ENCODE measurements at regions not wholly inside any gene's neighbourhood (a gene's known extent, or its start where the extent isn't known, plus 50 kb on each side); places are given as distances from the start of the nearest gene placed in this dataset.

DNA sequence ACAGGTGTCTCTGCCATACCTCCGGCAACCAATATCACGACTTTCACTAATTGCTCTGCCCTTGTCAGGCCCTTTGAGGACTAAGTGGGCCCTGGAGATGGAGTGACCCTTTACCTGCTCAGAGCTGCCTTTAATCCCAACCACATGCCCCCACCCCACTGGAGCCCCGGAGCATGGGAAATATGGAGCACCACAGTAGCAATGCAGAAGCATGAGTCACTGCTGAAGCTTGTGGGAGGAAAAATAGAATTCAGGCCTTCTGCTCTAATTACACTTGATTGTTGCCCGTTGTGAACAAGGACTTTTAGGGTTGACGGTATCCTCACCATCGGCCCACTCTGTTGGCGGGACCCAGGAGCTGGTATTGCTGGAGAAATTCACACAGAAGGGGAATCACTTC is 52.5 kb upstream of the FRMD4A start:
- DNase-seq (ENCODE audit: low spot score) = no peak
- H3K27me3 ChIP-seq (ENCODE audit: control insufficient read depth in 4 of 4, insufficient read depth in 4 of 4, low read length in 3 of 4) = peaks cover 0 to 2% (median 0%) of the 10 kb centered on the region in 4 donors
- H3K9me3 ChIP-seq (ENCODE audit: control insufficient read depth in 4 of 4, low read length in 3 of 4) = no peaks in the 10 kb centered on the region
- no peak for TF ChIP-seq MAX (IDR thresholded peaks at IDR 0.05)
- no peak overlapping the region for H3K4me3 ChIP-seq (ENCODE audit: low read depth in 1 of 3, low read length in 3 of 3)
- H3K9ac ChIP-seq (ENCODE audit: low read depth in 1 of 2, low read length in 2 of 2) = no peak overlapping the region
- H3K27ac ChIP-seq (ENCODE audit: low read depth in 1 of 2, low read length in 2 of 2) = no peak overlapping the region
- H3K4me1 ChIP-seq (ENCODE audit: control insufficient read depth in 4 of 4, insufficient read depth in 4 of 4, low read length in 3 of 4) = no peaks in the 10 kb centered on the region
- WGBS = 89% methylated on average over 7 of the region's 7 CpGs
- H3K36me3 ChIP-seq (ENCODE audit: control insufficient read depth in 4 of 4, insufficient read depth in 3 of 4, low read depth in 1 of 4, low read length in 3 of 4) = no peaks in the 10 kb centered on the region

GRCh38 chr10:14382531-14382930 is 51.8 kb upstream of the FRMD4A start:
- no peak overlapping the region for H3K4me3 ChIP-seq (ENCODE audit: low read depth in 1 of 3, low read length in 3 of 3)
- H3K9ac ChIP-seq (ENCODE audit: low read depth in 1 of 2, low read length in 2 of 2) = no peak overlapping the region
- TF ChIP-seq HNF4G (IDR thresholded peaks at IDR 0.05) (no peak), RAD21 (IDR thresholded peaks at IDR 0.05) (no peak), JUND (IDR thresholded peaks at IDR 0.05) (no peak), MAX (IDR thresholded peaks at IDR 0.05) (no peak), FOXA1 (IDR thresholded peaks at IDR 0.05) (no peak), ZBTB33 (IDR thresholded peaks at IDR 0.05) (no peak), FOXA2 (IDR thresholded peaks at IDR 0.05) (no peak), HNF4A (conservative IDR thresholded peaks at IDR 0.05) (no peak), EGR1 (IDR thresholded peaks at IDR 0.05; ENCODE audit: low read depth in 2 of 2) (no peak)
- TF ChIP-seq, protein P1, sequence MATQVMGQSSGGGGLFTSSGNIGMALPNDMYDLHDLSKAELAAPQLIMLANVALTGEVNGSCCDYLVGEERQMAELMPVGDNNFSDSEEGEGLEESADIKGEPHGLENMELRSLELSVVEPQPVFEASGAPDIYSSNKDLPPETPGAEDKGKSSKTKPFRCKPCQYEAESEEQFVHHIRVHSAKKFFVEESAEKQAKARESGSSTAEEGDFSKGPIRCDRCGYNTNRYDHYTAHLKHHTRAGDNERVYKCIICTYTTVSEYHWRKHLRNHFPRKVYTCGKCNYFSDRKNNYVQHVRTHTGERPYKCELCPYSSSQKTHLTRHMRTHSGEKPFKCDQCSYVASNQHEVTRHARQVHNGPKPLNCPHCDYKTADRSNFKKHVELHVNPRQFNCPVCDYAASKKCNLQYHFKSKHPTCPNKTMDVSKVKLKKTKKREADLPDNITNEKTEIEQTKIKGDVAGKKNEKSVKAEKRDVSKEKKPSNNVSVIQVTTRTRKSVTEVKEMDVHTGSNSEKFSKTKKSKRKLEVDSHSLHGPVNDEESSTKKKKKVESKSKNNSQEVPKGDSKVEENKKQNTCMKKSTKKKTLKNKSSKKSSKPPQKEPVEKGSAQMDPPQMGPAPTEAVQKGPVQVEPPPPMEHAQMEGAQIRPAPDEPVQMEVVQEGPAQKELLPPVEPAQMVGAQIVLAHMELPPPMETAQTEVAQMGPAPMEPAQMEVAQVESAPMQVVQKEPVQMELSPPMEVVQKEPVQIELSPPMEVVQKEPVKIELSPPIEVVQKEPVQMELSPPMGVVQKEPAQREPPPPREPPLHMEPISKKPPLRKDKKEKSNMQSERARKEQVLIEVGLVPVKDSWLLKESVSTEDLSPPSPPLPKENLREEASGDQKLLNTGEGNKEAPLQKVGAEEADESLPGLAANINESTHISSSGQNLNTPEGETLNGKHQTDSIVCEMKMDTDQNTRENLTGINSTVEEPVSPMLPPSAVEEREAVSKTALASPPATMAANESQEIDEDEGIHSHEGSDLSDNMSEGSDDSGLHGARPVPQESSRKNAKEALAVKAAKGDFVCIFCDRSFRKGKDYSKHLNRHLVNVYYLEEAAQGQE (IDR thresholded peaks at IDR 0.05) = no peak
- H3K4me1 ChIP-seq (ENCODE audit: control insufficient read depth in 4 of 4, insufficient read depth in 4 of 4, low read length in 3 of 4) = no peaks in the 10 kb centered on the region
- 87% methylated on average over 2 of the region's 2 CpGs for WGBS
- H3K36me3 ChIP-seq (ENCODE audit: control insufficient read depth in 4 of 4, insufficient read depth in 3 of 4, low read depth in 1 of 4, low read length in 3 of 4) = no peaks in the 10 kb centered on the region
- no peaks in the 10 kb centered on the region for H3K9me3 ChIP-seq (ENCODE audit: control insufficient read depth in 4 of 4, low read length in 3 of 4)
- H3K27me3 ChIP-seq (ENCODE audit: control insufficient read depth in 4 of 4, insufficient read depth in 4 of 4, low read length in 3 of 4) = peaks cover 0 to 2% (median 0%) of the 10 kb centered on the region in 4 donors
- no peak for DNase-seq (ENCODE audit: low spot score)
- H3K27ac ChIP-seq (ENCODE audit: low read depth in 1 of 2, low read length in 2 of 2) = no peak overlapping the region

DNA sequence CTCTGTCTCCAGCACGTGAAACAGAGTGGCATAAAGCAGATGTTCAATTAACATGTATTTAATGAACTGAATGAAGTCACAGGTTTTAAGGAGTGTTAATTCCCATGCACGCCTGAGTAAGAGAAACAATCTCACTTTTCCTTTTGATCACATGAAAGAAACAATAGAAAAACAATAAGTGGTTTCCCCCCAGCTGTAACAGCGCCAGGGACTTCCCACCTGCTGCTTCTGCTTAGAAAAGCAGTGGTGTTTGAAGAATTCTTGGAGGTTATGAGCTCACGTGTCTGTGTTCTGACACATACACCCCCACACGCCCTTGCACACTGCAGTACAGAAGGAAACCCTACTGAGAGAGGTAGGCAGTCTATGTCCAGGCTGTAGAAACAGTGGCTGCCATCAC is 51.3 kb upstream of the FRMD4A start:
- no peak overlapping the region for H3K4me3 ChIP-seq (ENCODE audit: low read depth in 1 of 3, low read length in 3 of 3)
- H3K9me3 ChIP-seq (ENCODE audit: control insufficient read depth in 4 of 4, low read length in 3 of 4) = no peaks in the 10 kb centered on the region
- H3K27me3 ChIP-seq (ENCODE audit: control insufficient read depth in 4 of 4, insufficient read depth in 4 of 4, low read length in 3 of 4) = peaks cover 0 to 2% (median 0%) of the 10 kb centered on the region in 4 donors
- DNase-seq (ENCODE audit: low spot score) = no peak
- WGBS = 70% methylated on average over 5 of the region's 5 CpGs
- no peak overlapping the region for H3K9ac ChIP-seq (ENCODE audit: low read depth in 1 of 2, low read length in 2 of 2)
- no peak overlapping the region for H3K27ac ChIP-seq (ENCODE audit: low read depth in 1 of 2, low read length in 2 of 2)
- no peaks in the 10 kb centered on the region for H3K36me3 ChIP-seq (ENCODE audit: control insufficient read depth in 4 of 4, insufficient read depth in 3 of 4, low read depth in 1 of 4, low read length in 3 of 4)
- H3K4me1 ChIP-seq (ENCODE audit: control insufficient read depth in 4 of 4, insufficient read depth in 4 of 4, low read length in 3 of 4) = no peaks in the 10 kb centered on the region
- no peak for TF ChIP-seq YY1 (IDR thresholded peaks at IDR 0.05)
- no peak for TF ChIP-seq JUND (IDR thresholded peaks at IDR 0.05)
- TF ChIP-seq HNF4G (IDR thresholded peaks at IDR 0.05) = no peak
- no peak for TF ChIP-seq RAD21 (IDR thresholded peaks at IDR 0.05)
- TF ChIP-seq FOXA1 (IDR thresholded peaks at IDR 0.05) = no peak
- no peak for TF ChIP-seq RXRA (IDR thresholded peaks at IDR 0.05)
- TF ChIP-seq GABPA (IDR thresholded peaks at IDR 0.05 in 1 of 2, conservative IDR thresholded peaks at IDR 0.05 in 1 of 2) = no peak
- TF ChIP-seq MAX (IDR thresholded peaks at IDR 0.05) = no peak
- TF ChIP-seq, protein P1 (IDR thresholded peaks at IDR 0.05) = no peak
- TF ChIP-seq, protein P2, sequence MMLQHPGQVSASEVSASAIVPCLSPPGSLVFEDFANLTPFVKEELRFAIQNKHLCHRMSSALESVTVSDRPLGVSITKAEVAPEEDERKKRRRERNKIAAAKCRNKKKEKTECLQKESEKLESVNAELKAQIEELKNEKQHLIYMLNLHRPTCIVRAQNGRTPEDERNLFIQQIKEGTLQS (IDR thresholded peaks at IDR 0.05) = no peak
- no peak for TF ChIP-seq TAF1 (conservative IDR thresholded peaks at IDR 0.05)
- TF ChIP-seq EGR1 (IDR thresholded peaks at IDR 0.05; ENCODE audit: low read depth in 2 of 2) = no peak
